HG03095 (cell line): ENCODE measurements at regions not wholly inside any gene's neighbourhood (a gene's known extent, or its start where the extent isn't known, plus 50 kb on each side); places are given as distances from the start of the nearest gene placed in this dataset.
"Not testable (repeated sequence)": the region's sequence is repeated elsewhere in the genome, so short reads cannot be mapped to it uniquely, and the experiment has no call there.

Source experiments
- ATAC-seq: cut with Tn5 transposase; IDR thresholded peaks from one replicate; pipeline ENCODE4 v1.9.1; 2021; ENCODE audit warnings: moderate library complexity; ENCODE audit not compliant: unreplicated experiment

DNA sequence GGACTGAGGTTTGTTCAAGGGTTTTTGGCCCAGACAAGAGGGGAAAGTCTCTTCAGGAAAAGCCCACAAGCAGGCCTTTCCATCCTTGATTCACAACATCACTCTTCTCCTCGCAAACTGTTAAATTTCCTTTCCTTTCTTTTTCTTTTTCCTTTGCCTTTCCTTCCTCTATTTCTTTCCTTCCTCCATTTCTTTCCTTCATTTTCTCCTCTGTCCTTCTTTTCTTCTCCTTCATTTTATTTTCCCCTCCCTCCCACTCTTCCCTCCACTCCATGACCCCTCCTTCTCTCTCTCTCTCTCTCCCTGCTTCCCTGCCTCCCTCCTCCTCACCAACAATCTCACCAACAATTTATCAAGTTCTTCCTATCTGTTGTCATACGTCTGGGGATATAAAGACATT lies 89.1 kb downstream of the FAM72B start:
- not testable (repeated sequence) for ATAC-seq

DNA sequence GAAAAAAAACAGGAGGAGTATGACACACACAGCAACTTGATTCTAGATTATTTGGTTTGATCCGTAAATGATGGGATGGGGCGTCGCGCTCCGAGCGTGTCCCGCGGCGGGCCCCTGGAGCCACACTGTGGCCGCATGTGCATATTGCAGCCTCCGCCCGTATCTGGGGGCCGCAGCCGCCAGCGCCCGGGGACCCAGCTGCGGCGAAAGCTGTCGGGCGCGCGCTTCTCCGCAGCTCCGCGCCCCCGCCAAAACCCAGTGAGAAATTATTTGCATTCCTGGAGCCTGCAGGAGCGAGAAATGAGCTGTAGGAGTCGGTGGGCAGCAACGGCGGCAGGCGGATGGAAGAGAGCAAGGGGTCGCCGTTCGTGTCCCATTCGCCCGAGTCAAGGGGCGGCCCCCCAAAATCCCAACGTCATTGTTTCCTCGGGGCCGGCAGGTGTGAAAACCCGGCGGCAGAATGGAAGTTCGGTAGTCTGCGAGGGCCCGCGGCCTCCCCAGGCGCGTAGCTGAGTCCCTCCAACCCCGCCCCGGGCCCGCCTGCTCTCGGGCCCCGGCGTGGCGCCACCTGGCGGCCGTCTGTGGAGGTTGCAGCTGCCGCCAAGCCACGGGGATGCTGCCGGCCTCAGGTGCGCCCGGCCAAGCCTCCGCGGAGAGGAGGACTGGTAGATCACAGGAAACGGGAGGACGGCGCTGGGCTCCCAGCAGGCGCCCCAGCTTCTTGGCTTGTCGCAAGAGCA lies 86.8 kb downstream of the FAM72B start:
- peak; percentile 97 for ATAC-seq

DNA sequence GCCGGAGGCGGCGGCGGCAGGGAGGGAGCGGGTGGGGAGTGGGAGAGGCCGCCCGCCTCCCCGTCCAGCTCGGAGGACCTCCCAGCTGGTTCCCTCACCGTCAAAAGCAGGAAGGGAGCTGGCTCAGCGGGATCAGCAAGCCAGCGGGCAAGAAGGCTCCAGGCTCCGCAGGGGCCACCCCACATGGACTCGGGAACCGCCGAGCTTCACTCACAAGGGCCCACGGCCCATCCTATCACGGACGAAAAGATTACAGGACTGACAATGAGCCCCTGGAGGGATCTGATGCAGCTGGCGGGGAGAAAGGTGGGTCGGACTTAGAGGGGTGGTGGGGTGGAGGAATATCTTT lies 86.3 kb downstream of the FAM72B start:
- peak; percentile 5 for ATAC-seq

DNA sequence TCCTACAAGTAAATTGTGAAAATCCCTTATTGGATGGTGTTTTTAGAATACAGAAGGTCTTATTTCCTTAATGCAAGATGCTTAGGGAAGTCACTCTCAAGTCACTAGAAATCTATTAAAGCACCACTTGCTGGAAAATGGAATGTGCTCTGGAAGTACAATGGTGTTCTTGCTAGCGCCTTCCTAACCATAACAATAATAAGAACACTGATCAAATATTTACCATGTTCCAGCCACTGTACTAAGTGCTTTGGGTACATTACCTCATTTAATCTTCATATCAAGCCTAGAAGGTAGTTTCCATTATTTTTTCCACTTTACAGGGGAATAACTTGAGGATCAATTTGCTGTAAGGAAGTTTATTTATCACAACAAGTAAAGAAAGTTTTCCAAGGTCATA lies 75.1 kb downstream of the FAM72B start:
- ATAC-seq = not testable (repeated sequence)

DNA sequence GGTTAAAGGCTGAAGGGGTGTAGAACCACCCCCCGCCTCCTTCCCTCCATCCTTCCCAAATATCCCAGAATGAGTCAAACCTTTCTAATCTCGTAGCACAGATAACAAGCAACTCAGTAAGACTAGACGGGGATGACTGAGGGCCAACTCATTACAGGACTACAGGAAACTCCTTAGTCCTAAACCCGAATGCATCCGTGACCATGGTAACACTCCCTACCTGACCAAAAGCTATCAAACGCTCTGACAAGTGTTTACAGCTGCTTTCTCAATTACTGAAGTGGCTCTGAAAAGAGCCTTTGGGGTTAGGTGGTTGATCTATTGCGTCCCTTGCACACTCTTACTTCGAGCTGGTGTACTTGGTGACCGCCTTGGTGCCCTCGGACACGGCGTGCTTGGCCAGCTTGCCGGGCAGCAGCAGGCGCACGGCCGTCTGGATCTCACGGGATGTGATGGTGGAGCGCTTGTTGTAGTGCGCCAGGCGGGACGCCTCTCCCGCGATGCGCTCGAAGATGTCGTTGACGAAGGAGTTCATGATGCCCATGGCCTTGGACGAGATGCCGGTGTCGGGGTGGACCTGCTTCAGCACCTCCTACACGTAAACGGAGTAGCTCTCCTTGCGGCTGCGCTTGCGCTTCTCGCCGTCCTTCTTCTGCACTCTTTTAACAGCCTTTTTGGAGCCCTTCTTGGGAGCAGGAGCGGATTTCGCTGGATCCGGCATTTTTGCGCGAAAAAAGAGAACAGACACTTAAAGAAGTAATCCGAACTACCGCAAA lies 67.4 kb downstream of the FAM72B start:
- ATAC-seq = not testable (repeated sequence)

DNA sequence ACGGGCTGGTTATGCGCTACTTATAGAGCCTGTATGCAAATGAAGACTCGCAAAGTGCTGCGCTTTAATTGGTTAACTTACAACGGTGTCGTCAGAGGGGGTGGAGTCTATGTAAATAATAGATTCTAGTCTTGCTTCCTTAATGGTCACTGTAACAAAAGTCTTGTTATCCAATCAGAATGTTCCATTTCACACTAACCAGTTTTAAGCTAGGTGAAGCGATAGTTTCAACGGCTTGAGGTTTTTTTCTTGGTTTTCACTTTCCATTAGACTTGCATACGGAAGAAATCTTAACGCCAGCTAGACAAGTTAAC lies 66.9 kb downstream of the FAM72B start:
- not testable (repeated sequence) for ATAC-seq

DNA sequence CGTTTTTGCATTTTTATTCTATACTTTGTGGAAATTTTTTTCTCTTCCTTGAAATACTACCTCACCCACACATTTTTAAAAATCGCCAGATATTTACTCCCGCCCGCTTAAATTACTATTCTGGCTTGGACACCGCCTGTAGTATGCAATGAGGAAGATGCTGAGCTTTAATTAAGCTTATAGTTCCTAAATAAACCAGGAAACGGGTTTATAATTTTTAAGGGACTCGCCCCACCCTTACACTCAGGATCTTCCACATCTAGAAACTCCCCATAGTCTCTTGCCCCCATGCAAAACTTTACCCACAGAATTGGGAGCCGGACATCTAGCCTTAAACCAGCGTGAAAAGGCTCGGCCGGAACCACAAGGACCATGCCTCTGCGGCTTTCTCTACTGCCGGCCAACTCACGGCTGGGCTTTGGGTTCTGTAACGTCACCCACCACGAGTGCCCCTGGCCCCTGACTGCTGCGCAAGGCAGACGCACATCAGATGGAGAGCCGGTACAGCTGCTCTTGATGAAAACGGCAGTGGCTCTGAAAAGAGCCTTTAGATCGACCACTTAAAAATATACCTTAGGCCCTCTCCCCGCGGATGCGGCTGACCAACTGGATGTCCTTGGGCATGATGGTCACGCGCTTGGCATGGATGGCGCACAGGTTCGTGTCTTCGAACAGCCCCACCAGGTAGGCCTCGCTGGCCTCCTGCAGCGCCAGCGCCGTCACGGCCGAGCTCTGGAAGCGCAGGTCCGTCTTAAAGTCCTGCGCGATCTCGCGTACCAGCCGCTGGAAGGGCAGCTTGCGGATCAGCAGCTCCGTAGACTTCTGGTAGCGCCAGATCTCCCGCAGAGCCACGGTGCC lies 66.3 kb downstream of the FAM72B start:
- not testable (repeated sequence) for ATAC-seq
